Activated CD8-positive, alpha-beta memory T cell treated with anti-CD3 and anti-CD28 coated beads, Interleukin-2, amount 10 ng/mL, durations not matched to agents 7 days and 5 days (primary cell): ENCODE measurements at regions not wholly inside any gene's neighbourhood (a gene's known extent, or its start where the extent isn't known, plus 50 kb on each side); places are given as distances from the start of the nearest gene placed in this dataset.

ENCODE experiments used
- ATAC-seq: fragments of 150-1000 bp; cut with Tn5 transposase; one replicate; pipeline ENCODE4 v1.10.0; 2021; ENCODE audit warnings: moderate library complexity
- CTCF ChIA-PET: fragments of 350-600 bp; sonication (Branson Sonifier 250); formaldehyde crosslinking; loops from one replicate; lab custom pipeline; 2021; ENCODE audit warnings: antibody characterized with exemption; lab: Charles Lee
- DNase-seq: peaks from one replicate; pipeline ENCODE4 v3.0.0-alpha.2; 2020
- H3K27ac Mint-ChIP-seq: one replicate; pipeline ENCODE4 v1.8.0; 2021; ENCODE audit warnings: mild to moderate bottlenecking, mixed read lengths
- H3K27me3 Mint-ChIP-seq: one replicate; pipeline ENCODE4 v1.8.0; 2021; ENCODE audit warnings: mixed read lengths
- H3K36me3 Mint-ChIP-seq: one replicate; pipeline ENCODE4 v1.8.0; 2021; ENCODE audit warnings: mild to moderate bottlenecking, mixed read lengths
- H3K4me1 Mint-ChIP-seq: one replicate; pipeline ENCODE4 v1.8.0; 2021; ENCODE audit warnings: mixed read lengths
- H3K4me3 Mint-ChIP-seq: one replicate; pipeline ENCODE4 v1.8.0; 2021; ENCODE audit warnings: mild to moderate bottlenecking, moderate library complexity, mixed read lengths
- H3K9me3 Mint-ChIP-seq: one replicate; pipeline ENCODE4 v1.8.0; 2022; ENCODE audit warnings: low read depth, mixed read lengths

- no peak overlapping the region for H3K4me3 Mint-ChIP-seq
- peaks cover 3% of the 10 kb centered on the region for H3K9me3 Mint-ChIP-seq
- peaks cover 22% of the 10 kb centered on the region for H3K27me3 Mint-ChIP-seq
- CTCF ChIA-PET = interaction anchor here (1.3 kb wide), 1 partner anchor 48 kb away, joined by 3 read pairs; no protein-coding TSS in a partner anchor
- peaks cover 2% of the 10 kb centered on the region for H3K4me1 Mint-ChIP-seq
- no peak overlapping the region for H3K27ac Mint-ChIP-seq
- no peak for DNase-seq
- no peak for ATAC-seq
- H3K36me3 Mint-ChIP-seq = no peaks in the 10 kb centered on the region
These were observed 157.5 kb upstream of the IER5L start for GRCh38 chr9:129335464-129336129.

- CTCF ChIA-PET = no interaction called here
- ATAC-seq (no peak), DNase-seq (no peak)
- Mint-ChIP-seq H3K4me1 (peaks cover 2% of the 10 kb centered on the region), H3K27ac (no peak overlapping the region), H3K9me3 (peaks cover 3% of the 10 kb centered on the region), H3K4me3 (no peak overlapping the region), H3K27me3 (peaks cover 22% of the 10 kb centered on the region), H3K36me3 (no peaks in the 10 kb centered on the region)
These were observed 156.3 kb upstream of the IER5L start for GRCh38 chr9:129334105-129334935.

- Mint-ChIP-seq H3K27ac (no peak overlapping the region), H3K9me3 (peaks cover 3% of the 10 kb centered on the region), H3K36me3 (no peaks in the 10 kb centered on the region), H3K27me3 (peaks cover 22% of the 10 kb centered on the region), H3K4me1 (peaks cover 5% of the 10 kb centered on the region), H3K4me3 (no peak overlapping the region)
- CTCF ChIA-PET = no interaction called here
- no peak for ATAC-seq
- no peak for DNase-seq
These were observed 155.6 kb upstream of the IER5L start for GRCh38 chr9:129333617-129334104.

- Mint-ChIP-seq H3K36me3 (no peaks in the 10 kb centered on the region), H3K9me3 (peaks cover 3% of the 10 kb centered on the region), H3K27me3 (peaks cover 17% of the 10 kb centered on the region), H3K4me3 (no peak overlapping the region), H3K4me1 (peaks cover 10% of the 10 kb centered on the region), H3K27ac (no peak overlapping the region)
- no peak for ATAC-seq
- CTCF ChIA-PET = no interaction called here
- DNase-seq = no peak
These were observed 154.5 kb upstream of the IER5L start for GRCh38 chr9:129332581-129332980.

- Mint-ChIP-seq H3K27me3 (peaks cover 12% of the 10 kb centered on the region), H3K4me1 (peaks cover 10% of the 10 kb centered on the region), H3K36me3 (no peaks in the 10 kb centered on the region), H3K27ac (no peak overlapping the region), H3K4me3 (no peak overlapping the region), H3K9me3 (peaks cover 3% of the 10 kb centered on the region)
- DNase-seq (no peak), ATAC-seq (no peak)
- CTCF ChIA-PET = no interaction called here
These were observed 153.9 kb upstream of the IER5L start for GRCh38 chr9:129331772-129332500.

DNA sequence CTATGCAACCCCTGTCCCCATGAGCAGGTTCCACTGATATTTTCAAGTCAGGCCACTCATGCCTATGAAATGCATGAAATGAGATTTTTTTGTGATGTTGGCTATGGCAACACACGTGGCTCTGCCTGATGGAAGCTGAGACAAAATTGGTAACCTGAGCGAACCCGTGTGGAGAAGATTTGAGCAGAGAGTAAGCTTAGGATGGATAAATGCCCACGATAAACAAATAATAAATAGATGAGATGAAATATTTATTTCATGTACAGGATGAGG is 153.4 kb upstream of the IER5L start:
- H3K9me3 Mint-ChIP-seq = peaks cover 3% of the 10 kb centered on the region

GRCh38 chr9:129330711-129331492 is 152.8 kb upstream of the IER5L start:
- no peak for ATAC-seq
- peaks cover 10% of the 10 kb centered on the region for H3K4me1 Mint-ChIP-seq
- H3K4me3 Mint-ChIP-seq = no peak overlapping the region
- no peak for DNase-seq
- no peak overlapping the region for H3K27ac Mint-ChIP-seq
- H3K36me3 Mint-ChIP-seq = no peaks in the 10 kb centered on the region
- peaks cover 5% of the 10 kb centered on the region for H3K27me3 Mint-ChIP-seq
- peaks cover 3% of the 10 kb centered on the region for H3K9me3 Mint-ChIP-seq
- CTCF ChIA-PET = interaction anchor here (1.5 kb wide), 1 partner anchor 11 kb away, joined by 3 read pairs; no protein-coding TSS in a partner anchor

More for the DNA sequence above, 153.4 kb upstream of the IER5L start:
- CTCF ChIA-PET = no interaction called here
- DNase-seq (no peak), ATAC-seq (no peak)
- Mint-ChIP-seq H3K4me3 (no peak overlapping the region), H3K4me1 (peaks cover 10% of the 10 kb centered on the region), H3K36me3 (no peaks in the 10 kb centered on the region), H3K27ac (no peak overlapping the region), H3K27me3 (peaks cover 7% of the 10 kb centered on the region)

- Mint-ChIP-seq H3K9me3 (peaks cover 3% of the 10 kb centered on the region), H3K36me3 (no peaks in the 10 kb centered on the region), H3K4me3 (no peak overlapping the region), H3K27ac (no peak overlapping the region), H3K27me3 (no peaks in the 10 kb centered on the region), H3K4me1 (peaks cover 10% of the 10 kb centered on the region)
- DNase-seq (no peak), ATAC-seq (no peak)
- CTCF ChIA-PET = no interaction called here
These were observed 150.4 kb upstream of the IER5L start for GRCh38 chr9:129328355-129329042.

GRCh38 chr9:129327552-129328328 is 149.7 kb upstream of the IER5L start:
- no peak overlapping the region for H3K27ac Mint-ChIP-seq
- peaks cover 3% of the 10 kb centered on the region for H3K9me3 Mint-ChIP-seq
- H3K4me3 Mint-ChIP-seq = no peak overlapping the region
- no peaks in the 10 kb centered on the region for H3K27me3 Mint-ChIP-seq
- H3K4me1 Mint-ChIP-seq = peaks cover 10% of the 10 kb centered on the region
- CTCF ChIA-PET = interaction anchor here (0.7 to 0.9 kb wide), 2 partner anchors 20 to 153 kb away, joined by 3 read pairs; no protein-coding TSS in a partner anchor
- H3K36me3 Mint-ChIP-seq = no peaks in the 10 kb centered on the region
- ATAC-seq = no peak
- DNase-seq = no peak

DNA sequence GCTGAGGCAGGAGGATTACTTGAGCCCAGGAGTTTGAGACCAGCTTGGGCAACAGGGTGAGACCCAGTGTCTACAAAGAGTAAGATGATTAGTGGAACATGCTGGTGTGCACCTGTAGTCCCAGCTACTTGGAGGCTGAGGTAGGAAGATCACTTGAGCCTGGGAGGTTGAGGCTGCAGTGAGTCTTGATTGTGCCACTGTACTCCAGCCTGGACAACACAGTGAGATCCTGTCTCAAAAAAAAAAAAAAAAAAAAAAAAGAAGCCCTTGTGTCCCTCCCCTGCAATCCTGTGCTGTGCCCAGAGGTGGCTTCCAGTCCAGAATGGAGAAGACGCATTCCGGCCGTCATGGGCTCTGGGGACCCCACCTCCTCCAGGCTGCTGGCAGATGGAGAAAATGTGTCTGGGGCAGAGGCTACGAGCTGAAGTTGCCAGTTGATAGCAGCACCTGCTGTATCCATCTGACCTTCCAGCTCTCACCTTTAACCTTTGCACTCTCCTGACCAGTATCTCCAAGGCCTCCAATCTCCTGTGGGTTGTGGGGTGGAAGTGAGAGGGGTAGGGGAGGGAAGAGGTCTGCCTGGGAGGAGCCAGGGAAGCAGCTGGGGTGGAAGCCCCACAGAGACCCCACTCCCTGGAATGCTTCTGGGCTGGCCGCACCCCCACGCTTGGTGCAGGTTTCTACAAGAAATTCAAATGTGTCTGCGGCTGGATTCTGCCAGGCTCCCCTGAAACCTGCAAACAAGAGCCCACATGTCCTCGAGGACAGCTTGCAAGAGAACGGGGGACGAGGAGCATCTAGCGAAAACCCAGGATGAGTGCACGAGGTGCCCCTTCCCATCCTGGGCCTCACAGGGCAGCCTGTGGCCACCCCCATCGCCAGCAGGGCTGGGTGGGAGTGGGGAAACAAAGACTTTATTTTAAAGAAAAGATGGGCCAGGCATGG is 148.3 kb upstream of the IER5L start:
- no peak for DNase-seq
- Mint-ChIP-seq H3K36me3 (no peaks in the 10 kb centered on the region), H3K9me3 (peaks cover 3% of the 10 kb centered on the region), H3K4me3 (no peak overlapping the region), H3K27me3 (peaks cover 3% of the 10 kb centered on the region), H3K27ac (no peak overlapping the region), H3K4me1 (peaks cover 10% of the 10 kb centered on the region)
- no peak for ATAC-seq
- CTCF ChIA-PET = interaction anchor here (1.0 kb wide), 1 partner anchor 151 kb away, joined by 3 read pairs; no protein-coding TSS in a partner anchor
